OCI-LY3 (cell line): ENCODE measurements at regions not wholly inside any gene's neighbourhood (a gene's known extent, or its start where the extent isn't known, plus 50 kb on each side); places are given as distances from the start of the nearest gene placed in this dataset.

ENCODE experiments used
- EZH2phosphoT487 ChIP-seq: fragments of 200-600 bp; shearing (Covaris generic); IDR thresholded peaks from 2 replicates; pipeline ENCODE4 v1.6.1; 2018; ENCODE audit warnings: antibody characterized with exemption, mixed run types, low read depth
- TF ChIP-seq, protein P1 (sequence below): fragments of 200-600, 300-600 bp; sonication (generic); IDR thresholded peaks from 2 replicates; pipeline ENCODE4 v1.5.1; 2014; ENCODE audit warnings: antibody characterized with exemption, low read length, low read depth

DNA sequence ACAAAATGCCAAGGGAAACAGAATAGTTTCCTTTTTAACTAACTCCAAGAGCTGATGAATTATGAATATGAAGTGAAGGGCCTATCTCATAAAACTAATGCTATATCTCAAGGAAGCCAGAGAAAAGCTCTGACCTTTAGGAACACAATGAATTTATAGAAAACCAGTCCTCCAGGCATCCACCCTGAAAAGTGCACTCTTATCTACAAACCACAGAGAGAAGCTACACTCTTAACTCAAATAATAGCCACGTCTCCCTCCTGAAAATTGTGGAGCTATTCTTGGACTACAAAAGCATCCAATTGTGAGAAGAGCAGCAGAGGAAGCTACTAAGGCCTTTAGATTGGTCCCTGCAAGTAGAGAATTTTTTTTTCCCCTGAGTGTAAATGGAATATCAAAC, 253.9 kb downstream of the IL15 start:
- TF ChIP-seq, protein P1, sequence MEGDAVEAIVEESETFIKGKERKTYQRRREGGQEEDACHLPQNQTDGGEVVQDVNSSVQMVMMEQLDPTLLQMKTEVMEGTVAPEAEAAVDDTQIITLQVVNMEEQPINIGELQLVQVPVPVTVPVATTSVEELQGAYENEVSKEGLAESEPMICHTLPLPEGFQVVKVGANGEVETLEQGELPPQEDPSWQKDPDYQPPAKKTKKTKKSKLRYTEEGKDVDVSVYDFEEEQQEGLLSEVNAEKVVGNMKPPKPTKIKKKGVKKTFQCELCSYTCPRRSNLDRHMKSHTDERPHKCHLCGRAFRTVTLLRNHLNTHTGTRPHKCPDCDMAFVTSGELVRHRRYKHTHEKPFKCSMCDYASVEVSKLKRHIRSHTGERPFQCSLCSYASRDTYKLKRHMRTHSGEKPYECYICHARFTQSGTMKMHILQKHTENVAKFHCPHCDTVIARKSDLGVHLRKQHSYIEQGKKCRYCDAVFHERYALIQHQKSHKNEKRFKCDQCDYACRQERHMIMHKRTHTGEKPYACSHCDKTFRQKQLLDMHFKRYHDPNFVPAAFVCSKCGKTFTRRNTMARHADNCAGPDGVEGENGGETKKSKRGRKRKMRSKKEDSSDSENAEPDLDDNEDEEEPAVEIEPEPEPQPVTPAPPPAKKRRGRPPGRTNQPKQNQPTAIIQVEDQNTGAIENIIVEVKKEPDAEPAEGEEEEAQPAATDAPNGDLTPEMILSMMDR: no peak
- TF ChIP-seq EZH2phosphoT487: no peak
